ENCODE measurements at regions not wholly inside any gene's neighbourhood (a gene's known extent, or its start where the extent isn't known, plus 50 kb on each side); places are given as distances from the start of the nearest gene placed in this dataset.

- ChIA-PET CTCF (no interaction called here), POLR2A (no interaction called here)
- ATAC-seq (no peak), DNase-seq (no peak)
- Mint-ChIP-seq H3K9me3 (ENCODE audit: insufficient read depth) (no peaks in the 10 kb centered on the region), H3K36me3 (ENCODE audit: low read depth) (no peaks in the 10 kb centered on the region), H3K4me1 (ENCODE audit: low read depth) (no peaks in the 10 kb centered on the region), H3K4me3 (no peak overlapping the region), H3K27me3 (ENCODE audit: low read depth) (no peaks in the 10 kb centered on the region), H3K27ac (no peak overlapping the region)
Observed at GRCh38 chr13:105920370-105920769, 615.1 kb downstream of the EFNB2 start.

DNA sequence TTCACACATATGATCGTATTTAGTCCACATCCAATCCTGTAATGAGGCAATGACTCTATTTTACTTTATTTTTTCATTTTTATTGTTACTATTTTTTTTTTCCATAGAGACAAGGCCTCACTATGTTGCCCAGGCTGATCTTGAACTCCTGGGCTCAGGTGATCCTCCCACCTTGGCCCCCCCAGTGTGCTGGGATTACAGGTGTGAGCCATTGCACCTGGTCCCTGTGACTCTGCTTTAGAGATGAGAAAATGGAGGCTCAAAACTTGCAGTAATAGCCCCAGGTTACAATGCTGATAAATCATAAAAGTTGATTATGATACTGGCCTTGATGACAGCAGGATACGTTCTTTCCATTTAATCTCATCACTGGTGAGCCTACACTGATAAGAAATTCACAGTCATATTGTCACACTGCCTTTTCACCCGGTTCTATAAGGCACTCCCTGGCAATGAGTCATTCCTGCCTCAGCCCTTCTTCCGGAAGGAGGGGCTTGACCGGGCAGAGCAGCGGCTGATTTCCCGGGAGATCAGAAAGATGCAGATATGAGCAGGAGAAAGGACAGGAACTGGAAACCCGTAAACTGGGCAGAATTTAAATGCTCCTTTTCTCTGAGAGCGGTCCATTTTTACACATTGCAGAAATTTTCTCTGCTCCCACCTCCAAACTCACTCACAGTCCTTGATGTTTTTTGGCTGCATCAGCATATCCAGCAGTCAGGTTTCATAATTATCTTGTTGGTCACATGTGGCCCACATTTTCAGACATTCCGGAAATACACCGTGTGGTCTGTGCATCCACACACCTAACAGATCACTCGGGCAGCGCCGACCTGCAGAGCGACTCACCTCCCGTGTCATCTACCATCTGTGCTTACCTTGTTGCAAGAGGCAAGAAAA lies 616.4 kb downstream of the EFNB2 start:
- no peak for ATAC-seq
- no peaks in the 10 kb centered on the region for H3K9me3 Mint-ChIP-seq (ENCODE audit: insufficient read depth)
- no peak for DNase-seq
- H3K27ac Mint-ChIP-seq, result no peak overlapping the region
- H3K4me3 Mint-ChIP-seq, result no peak overlapping the region
- no peaks in the 10 kb centered on the region for H3K4me1 Mint-ChIP-seq (ENCODE audit: low read depth)
- CTCF ChIA-PET, result no interaction called here
- POLR2A ChIA-PET, result no interaction called here
- no peaks in the 10 kb centered on the region for H3K36me3 Mint-ChIP-seq (ENCODE audit: low read depth)
- no peaks in the 10 kb centered on the region for H3K27me3 Mint-ChIP-seq (ENCODE audit: low read depth)

DNA sequence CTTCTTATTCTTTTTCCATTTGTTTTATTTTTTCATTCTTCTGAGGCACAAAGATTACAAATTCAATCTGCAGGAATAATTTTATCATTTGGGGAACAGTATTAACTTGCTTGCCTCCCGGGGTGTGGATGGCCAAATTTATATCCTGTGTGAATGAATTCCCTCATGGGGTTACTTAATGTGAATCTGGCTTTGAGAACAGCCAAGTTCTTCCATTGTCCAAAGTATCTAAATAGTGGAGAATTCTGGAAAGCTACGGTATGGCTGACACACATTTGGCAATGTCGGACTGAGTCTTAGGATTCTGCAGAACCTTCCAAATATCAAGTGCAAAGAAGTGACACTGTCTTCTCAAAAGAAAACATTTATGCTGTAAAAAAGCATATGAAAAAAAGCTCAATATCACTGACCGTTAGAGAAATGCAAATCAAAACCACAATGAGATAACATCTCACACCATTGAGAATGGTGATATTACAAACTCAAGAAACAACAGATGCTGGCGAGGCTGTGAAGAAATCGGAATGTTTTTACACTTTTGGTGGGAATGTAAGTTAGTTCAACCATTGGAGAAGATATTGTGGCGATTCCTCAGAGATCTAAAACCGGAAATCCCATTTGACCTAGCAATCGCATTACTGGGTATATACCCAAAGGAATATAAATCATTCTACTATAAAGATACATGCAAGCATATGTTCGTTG lies 620.2 kb downstream of the EFNB2 start:
- H3K36me3 Mint-ChIP-seq (ENCODE audit: low read depth), result no peaks in the 10 kb centered on the region
- no peak for DNase-seq
- ChIA-PET POLR2A (no interaction called here), CTCF (no interaction called here)
- H3K27me3 Mint-ChIP-seq (ENCODE audit: low read depth), result peaks cover 5% of the 10 kb centered on the region
- H3K4me1 Mint-ChIP-seq (ENCODE audit: low read depth), result no peaks in the 10 kb centered on the region
- ATAC-seq, result no peak
- H3K4me3 Mint-ChIP-seq, result no peak overlapping the region
- H3K9me3 Mint-ChIP-seq (ENCODE audit: insufficient read depth), result no peaks in the 10 kb centered on the region
- no peak overlapping the region for H3K27ac Mint-ChIP-seq

DNA sequence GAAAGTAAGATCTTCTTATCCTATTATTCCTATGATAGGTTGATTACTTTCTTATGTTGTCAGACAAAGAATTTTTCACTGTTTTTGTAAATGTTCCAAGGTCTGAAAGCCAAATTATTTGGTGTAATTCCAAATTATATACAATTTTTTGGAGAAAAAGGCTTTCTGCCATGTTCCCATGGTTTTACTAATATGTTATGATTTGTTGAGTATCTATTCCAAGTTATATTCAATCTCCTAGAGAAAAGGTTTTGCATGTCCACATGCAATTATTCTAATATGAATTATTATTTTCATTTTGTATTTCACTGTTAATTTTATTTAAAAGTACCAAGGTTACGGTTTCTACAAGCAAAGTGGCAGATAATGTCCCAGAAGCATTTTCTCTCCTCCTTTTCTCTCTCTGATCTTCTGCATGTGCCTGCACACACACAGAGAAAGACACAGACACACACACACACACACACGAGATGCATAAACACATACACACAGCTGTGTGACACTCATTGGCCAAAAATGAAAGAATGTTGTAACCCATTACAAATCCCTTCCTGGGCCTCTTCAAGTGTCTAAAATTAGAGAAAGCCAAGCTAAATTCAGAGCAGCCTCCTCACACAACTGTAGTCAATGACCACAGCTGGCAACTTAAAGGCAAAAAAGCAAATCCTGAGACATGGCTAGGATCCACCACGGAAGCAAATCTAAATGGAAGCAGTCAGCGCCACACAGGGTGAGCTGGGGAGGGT lies 621.0 kb downstream of the EFNB2 start:
- Mint-ChIP-seq H3K27me3 (ENCODE audit: low read depth) (peaks cover 8% of the 10 kb centered on the region), H3K27ac (no peak overlapping the region), H3K9me3 (ENCODE audit: insufficient read depth) (no peaks in the 10 kb centered on the region), H3K36me3 (ENCODE audit: low read depth) (no peaks in the 10 kb centered on the region), H3K4me3 (no peak overlapping the region), H3K4me1 (ENCODE audit: low read depth) (no peaks in the 10 kb centered on the region)
- DNase-seq, result no peak
- ATAC-seq, result no peak
- CTCF ChIA-PET, result no interaction called here
- POLR2A ChIA-PET, result no interaction called here

DNA sequence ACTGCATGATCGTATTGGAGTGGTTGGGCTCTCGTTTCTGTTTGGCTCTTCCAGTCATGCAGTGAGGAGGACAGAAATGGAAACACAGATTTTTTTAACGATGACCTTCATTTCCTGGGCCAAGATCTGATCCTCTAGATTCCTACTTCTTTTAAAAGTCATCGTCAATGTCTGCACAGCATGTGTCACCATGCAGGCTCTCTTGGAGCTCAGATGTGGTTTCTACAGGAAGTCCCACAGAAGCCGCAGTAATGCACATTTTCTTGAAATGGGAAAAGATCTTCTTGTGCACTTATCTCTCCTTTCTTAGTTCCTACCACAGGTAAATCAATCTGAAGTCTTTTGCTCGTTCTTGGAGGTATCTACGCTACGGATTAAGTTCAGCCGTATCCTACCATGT lies 626.9 kb downstream of the EFNB2 start:
- POLR2A ChIA-PET, result no interaction called here
- Mint-ChIP-seq H3K27me3 (ENCODE audit: low read depth) (peaks cover 8% of the 10 kb centered on the region), H3K9me3 (ENCODE audit: insufficient read depth) (no peaks in the 10 kb centered on the region), H3K4me1 (ENCODE audit: low read depth) (peaks cover 12% of the 10 kb centered on the region), H3K27ac (no peak overlapping the region), H3K36me3 (ENCODE audit: low read depth) (no peaks in the 10 kb centered on the region), H3K4me3 (no peak overlapping the region)
- peak; percentile 49 for DNase-seq
- CTCF ChIA-PET, result no interaction called here
- peak; percentile 68 for ATAC-seq

- Mint-ChIP-seq H3K4me3 (no peak overlapping the region), H3K27me3 (ENCODE audit: low read depth) (peaks cover 8% of the 10 kb centered on the region), H3K9me3 (ENCODE audit: insufficient read depth) (no peaks in the 10 kb centered on the region), H3K4me1 (ENCODE audit: low read depth) (peaks cover 12% of the 10 kb centered on the region), H3K27ac (no peak overlapping the region), H3K36me3 (ENCODE audit: low read depth) (no peaks in the 10 kb centered on the region)
- CTCF ChIA-PET, result no interaction called here
- DNase-seq (no peak), ATAC-seq (no peak)
- POLR2A ChIA-PET, result no interaction called here
Observed at GRCh38 chr13:105907319-105908019, 628.0 kb downstream of the EFNB2 start.

DNA sequence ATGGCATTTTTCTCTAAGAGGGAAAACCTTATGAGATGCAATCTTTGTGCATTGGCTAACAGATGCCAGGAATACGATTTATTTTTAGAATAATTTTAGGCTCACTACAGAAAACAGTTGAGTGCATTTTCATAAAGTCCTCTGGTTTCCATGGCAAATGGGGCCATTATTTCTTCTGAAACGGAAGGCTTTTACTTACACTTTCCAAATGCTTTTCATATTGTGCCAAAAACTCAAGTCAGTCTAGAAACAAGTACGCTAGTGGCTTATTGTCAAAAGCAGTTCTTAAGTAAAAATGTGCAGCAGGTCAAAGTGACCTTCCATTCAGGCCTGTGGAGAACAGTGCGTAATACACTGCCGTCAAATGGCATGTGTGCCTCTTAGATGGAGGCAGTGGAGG lies 628.7 kb downstream of the EFNB2 start:
- ChIA-PET POLR2A (no interaction called here), CTCF (no interaction called here)
- no peak overlapping the region for H3K4me3 Mint-ChIP-seq
- no peak for DNase-seq
- H3K27me3 Mint-ChIP-seq (ENCODE audit: low read depth), result peaks cover 8% of the 10 kb centered on the region
- no peaks in the 10 kb centered on the region for H3K36me3 Mint-ChIP-seq (ENCODE audit: low read depth)
- H3K4me1 Mint-ChIP-seq (ENCODE audit: low read depth), result peaks cover 12% of the 10 kb centered on the region
- H3K9me3 Mint-ChIP-seq (ENCODE audit: insufficient read depth), result no peaks in the 10 kb centered on the region
- ATAC-seq, result no peak
- no peak overlapping the region for H3K27ac Mint-ChIP-seq

- no peaks in the 10 kb centered on the region for H3K36me3 Mint-ChIP-seq (ENCODE audit: low read depth)
- ChIA-PET CTCF (no interaction called here), POLR2A (no interaction called here)
- ATAC-seq (no peak), DNase-seq (no peak)
- H3K27me3 Mint-ChIP-seq (ENCODE audit: low read depth), result no peaks in the 10 kb centered on the region
- no peaks in the 10 kb centered on the region for H3K9me3 Mint-ChIP-seq (ENCODE audit: insufficient read depth)
- H3K27ac Mint-ChIP-seq, result no peak overlapping the region
- peaks cover 12% of the 10 kb centered on the region for H3K4me1 Mint-ChIP-seq (ENCODE audit: low read depth)
- no peak overlapping the region for H3K4me3 Mint-ChIP-seq
Observed at GRCh38 chr13:105904034-105904742, 631.3 kb downstream of the EFNB2 start.

DNA sequence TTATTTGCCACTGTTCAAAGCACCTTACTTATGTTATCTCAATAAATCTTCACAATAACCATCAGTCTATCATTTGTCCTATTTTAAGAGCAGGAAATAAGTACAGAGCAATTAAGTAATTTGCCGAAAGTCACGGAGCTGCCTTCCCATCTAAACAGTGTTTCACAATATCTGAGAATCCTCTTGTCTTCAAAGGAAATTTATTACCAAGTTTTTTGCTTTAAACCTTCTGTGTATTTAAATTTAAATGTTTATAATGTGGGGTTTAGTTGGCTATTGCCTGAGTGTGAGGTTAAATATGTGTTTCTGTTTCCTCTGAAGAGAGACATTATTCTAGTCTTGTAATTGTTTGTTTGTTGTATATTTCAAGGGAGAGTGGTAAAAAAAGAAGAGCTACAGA lies 633.1 kb downstream of the EFNB2 start:
- H3K27ac Mint-ChIP-seq, result no peak overlapping the region
- H3K4me3 Mint-ChIP-seq, result no peak overlapping the region
- ChIA-PET POLR2A (no interaction called here), CTCF (no interaction called here)
- DNase-seq, result no peak
- no peak for ATAC-seq
- no peaks in the 10 kb centered on the region for H3K27me3 Mint-ChIP-seq (ENCODE audit: low read depth)
- H3K36me3 Mint-ChIP-seq (ENCODE audit: low read depth), result no peaks in the 10 kb centered on the region
- H3K9me3 Mint-ChIP-seq (ENCODE audit: insufficient read depth), result no peaks in the 10 kb centered on the region
- H3K4me1 Mint-ChIP-seq (ENCODE audit: low read depth), result no peaks in the 10 kb centered on the region

DNA sequence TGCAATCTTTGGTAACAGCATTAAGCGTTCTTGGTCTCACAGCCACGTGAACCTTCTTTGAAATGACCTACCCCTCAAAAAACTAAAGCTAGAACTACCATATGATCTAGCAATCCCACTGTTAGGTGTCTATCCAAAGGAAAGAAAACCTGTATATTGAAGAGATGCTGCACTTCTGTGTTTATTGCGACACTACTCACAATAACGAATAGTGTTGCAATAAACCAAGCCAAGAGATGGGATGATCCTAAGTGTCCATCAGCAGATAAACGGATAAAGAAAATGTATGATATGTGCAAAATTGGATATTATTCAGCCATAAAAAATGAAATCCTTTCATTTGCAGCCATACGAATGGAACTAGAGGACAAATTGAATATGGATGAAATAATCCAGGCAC lies 637.9 kb downstream of the EFNB2 start:
- no peaks in the 10 kb centered on the region for H3K4me1 Mint-ChIP-seq (ENCODE audit: low read depth)
- H3K36me3 Mint-ChIP-seq (ENCODE audit: low read depth), result no peaks in the 10 kb centered on the region
- no peaks in the 10 kb centered on the region for H3K27me3 Mint-ChIP-seq (ENCODE audit: low read depth)
- no peak overlapping the region for H3K27ac Mint-ChIP-seq
- ATAC-seq (no peak), DNase-seq (no peak)
- H3K9me3 Mint-ChIP-seq (ENCODE audit: insufficient read depth), result no peaks in the 10 kb centered on the region
- ChIA-PET POLR2A (no interaction called here), CTCF (no interaction called here)
- H3K4me3 Mint-ChIP-seq, result no peak overlapping the region

DNA sequence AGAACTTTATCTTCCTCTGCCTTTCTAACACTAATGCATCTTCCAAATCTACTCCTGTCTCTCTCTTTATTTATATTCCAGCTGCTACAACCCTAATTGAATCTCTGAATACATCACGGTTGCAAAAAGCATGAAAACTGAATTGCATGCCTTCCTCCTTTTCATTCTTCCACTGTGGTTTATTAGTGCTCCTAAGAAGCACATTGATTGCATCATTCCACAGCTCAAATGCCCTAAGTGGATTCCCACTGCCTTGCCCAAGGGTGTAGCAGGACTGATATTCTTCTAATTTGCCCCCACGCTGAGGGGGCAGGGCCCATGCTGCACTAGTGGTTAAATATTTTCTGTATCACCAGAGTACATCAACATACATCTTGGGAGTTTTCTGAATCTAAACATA lies 640.8 kb downstream of the EFNB2 start:
- no peak for ATAC-seq
- Mint-ChIP-seq H3K27me3 (ENCODE audit: low read depth) (no peaks in the 10 kb centered on the region), H3K4me3 (no peak overlapping the region), H3K36me3 (ENCODE audit: low read depth) (no peaks in the 10 kb centered on the region), H3K27ac (no peak overlapping the region), H3K9me3 (ENCODE audit: insufficient read depth) (no peaks in the 10 kb centered on the region), H3K4me1 (ENCODE audit: low read depth) (no peaks in the 10 kb centered on the region)
- CTCF ChIA-PET, result no interaction called here
- no peak for DNase-seq
- POLR2A ChIA-PET, result no interaction called here
